HG03066 (cell line): ENCODE measurements at regions not wholly inside any gene's neighbourhood (a gene's known extent, or its start where the extent isn't known, plus 50 kb on each side); places are given as distances from the start of the nearest gene placed in this dataset.

Source experiments
- ATAC-seq: cut with Tn5 transposase; IDR thresholded peaks from one replicate; pipeline ENCODE4 v1.9.1; 2021; ENCODE audit warnings: low read depth; ENCODE audit not compliant: unreplicated experiment

- no peak for ATAC-seq
These were observed 53.5 kb upstream of the FAM9B start for GRCh38 chrX:9087271-9088040.

- no peak for ATAC-seq
These were observed 55.0 kb upstream of the FAM9B start for GRCh38 chrX:9088896-9089295.

DNA sequence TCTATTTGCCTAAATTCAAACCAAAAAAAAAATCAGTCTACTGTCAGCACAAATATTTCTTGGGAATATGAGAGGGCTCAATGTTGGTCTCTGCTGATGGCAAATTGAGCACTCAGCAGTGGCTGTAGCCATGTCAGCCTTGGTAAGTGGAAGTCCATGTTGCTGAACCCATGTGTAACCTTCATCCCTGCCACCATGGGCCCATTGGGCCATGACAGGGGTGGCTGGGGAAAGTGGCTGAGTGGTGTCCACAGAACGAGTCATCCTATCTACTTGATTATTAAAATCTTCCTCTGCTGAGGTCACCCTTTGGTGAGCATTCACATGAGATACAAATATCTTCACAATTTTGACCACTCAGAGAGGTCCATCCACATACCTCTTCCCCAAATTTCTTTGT lies 56.8 kb upstream of the FAM9B start:
- no peak for ATAC-seq

DNA sequence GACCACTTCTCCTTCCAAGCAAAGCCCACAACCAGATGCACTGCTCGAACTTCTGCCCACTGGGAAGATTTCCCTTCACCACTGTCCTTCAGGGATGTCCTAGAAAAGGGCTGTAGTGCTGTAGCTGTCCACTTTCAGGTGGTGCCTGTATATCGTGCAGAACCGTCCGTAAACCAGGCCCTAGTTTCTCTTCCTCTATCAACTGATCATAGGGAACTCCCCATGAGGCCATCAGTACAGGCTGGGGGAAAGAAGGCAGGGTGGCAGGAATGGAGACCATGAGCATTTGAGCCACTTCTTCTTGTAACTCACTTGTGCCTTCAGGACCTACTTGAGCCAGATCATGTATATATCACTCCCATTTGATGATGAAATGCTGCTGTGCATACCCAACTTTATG lies 57.3 kb upstream of the FAM9B start:
- no peak for ATAC-seq

DNA sequence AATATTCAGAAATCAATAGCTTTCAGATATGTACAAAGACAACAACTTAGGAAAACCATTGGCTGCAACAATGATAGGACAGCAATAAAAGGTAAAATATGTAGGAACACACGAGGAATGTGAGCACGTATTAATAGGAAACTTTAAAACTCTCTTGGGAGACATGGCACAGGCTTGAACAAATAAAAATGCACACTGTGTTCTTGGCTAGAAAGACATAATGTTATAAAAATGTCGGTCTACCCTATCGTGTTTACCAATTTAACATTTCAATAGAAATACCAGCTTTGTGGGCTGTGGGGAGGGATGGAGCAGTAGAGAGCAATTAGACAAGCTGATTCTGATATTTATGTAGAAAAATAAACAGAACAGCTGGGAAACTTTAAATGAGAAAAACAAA lies 69.0 kb upstream of the FAM9B start:
- no peak for ATAC-seq

- ATAC-seq, result no peak
These were observed 74.1 kb upstream of the FAM9B start for GRCh38 chrX:9108054-9108453.

- ATAC-seq, result no peak
These were observed 76.9 kb upstream of the FAM9B start for GRCh38 chrX:9110808-9111207.

GRCh38 chrX:9114245-9114644 lies 80.3 kb upstream of the FAM9B start:
- ATAC-seq, result no peak

DNA sequence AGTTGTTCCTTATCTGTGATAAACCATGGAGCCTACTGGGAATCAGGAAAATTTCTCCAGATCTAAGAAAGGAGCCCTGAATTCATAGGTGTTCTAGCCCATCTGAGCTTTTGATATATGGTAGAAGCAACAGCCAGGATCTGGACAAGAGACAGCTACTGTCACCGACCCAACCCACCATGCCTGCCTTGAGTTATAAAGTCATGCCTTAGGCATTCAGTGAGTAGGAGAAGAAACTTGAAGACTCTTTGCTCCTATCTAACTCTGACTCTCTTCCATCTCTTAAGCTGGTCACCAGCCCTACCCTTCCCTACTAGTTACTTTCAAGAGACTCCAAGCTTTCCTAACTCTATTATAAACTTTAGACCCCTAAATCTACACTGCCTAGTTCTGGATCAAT lies 83.9 kb upstream of the FAM9B start:
- ATAC-seq, result no peak

DNA sequence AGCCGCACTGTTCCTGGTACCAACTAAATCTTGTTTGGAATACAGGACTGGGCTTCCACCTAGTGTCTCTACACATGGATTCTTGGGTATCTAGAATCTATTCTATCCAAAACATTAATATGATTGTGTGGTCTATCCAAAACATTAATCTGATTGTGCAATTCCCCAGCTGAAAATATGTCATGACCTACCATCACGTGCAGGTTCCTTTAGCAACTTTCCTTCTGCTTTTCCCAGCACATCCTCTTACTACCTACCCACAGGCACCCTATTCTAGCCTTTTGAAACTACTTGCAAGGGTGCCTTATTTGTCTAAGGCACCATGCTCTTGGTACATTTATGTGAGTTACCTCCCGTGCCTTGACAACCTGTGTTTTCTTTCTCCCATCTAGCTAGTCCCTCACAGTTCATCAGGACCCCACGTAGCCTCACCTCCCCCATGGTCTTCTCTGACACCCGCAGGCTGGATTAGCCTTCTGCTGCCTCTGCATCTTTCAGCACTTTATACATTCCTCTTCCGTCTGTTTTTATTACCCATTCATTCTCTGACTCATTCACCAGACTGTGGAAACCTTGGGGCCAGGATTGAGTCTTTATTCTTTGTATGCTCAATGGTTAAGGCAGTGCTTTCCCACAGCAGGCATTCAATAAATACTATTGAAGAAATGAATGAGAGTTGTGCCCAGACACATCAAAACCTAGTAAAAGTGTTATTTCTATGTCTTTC lies 88.8 kb upstream of the FAM9B start:
- no peak for ATAC-seq

DNA sequence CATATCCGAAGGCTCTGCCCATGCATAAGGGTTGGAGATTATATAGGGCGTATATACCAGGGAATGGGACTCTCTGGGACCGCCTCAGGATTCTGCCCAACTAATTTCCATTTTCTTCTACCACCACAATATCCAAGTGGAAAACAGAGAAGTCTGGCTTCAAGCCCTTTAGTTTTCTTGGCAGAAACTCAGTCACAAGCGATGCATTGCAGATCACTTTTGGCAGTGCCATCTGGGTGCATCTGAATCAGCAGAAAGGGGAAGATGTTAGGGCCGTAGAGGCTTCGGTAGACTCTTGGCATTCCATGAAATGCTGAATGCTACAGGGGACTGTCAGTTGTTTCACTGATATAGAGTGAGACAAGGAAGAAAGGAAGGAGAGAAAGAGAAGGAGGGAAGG lies 94.1 kb upstream of the FAM9B start:
- no peak for ATAC-seq

DNA sequence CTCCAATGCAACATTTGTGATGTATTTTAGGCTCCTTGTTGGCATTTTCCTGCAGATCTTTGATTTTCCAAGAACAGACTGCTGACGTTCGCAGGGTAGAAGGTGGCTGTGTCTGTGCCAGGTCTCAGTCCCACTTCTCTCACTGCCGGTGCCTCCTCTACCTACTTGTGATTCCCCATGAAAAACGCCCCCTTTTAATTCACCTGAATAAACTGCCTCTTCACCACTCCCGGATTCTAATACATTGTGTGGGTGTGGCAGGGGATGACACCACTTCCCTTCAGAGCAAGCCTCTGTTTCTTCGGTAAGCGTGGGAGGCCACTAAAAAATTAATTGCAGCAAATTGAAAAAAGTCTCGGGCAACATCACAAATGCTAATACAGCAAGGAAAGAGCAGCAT lies 96.1 kb upstream of the FAM9B start:
- ATAC-seq, result no peak

GRCh38 chrX:9131066-9131465 lies 97.1 kb upstream of the FAM9B start:
- ATAC-seq, result no peak

DNA sequence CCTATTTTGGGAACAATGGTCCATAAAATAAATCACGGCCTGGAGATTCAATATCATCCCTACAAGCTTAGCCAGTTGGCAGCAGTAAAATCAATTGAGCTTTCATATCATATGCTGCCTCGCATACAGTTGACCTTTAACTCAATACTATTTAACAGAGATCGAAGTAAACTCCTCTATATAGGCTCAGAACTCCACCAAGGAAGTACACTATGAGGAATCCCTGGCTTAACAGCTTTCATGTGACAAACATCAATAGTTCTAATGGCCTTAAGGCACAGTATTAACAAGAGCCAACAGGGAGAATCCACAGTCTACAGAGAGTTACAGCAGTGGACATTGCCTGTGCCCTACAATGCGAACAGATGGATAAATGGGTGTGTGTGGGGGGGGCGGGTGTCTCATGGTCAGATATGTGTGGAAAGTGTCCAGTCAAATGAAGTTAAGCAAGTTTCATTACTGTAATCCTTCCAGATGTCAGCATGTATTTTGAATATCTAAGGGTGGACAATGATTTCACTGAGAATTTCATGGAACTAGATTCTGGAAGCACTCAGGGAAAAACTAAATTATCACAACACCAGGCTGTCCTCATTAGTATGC lies 98.2 kb upstream of the FAM9B start:
- ATAC-seq, result no peak

GRCh38 chrX:9133426-9133825 lies 99.5 kb upstream of the FAM9B start:
- ATAC-seq, result no peak

DNA sequence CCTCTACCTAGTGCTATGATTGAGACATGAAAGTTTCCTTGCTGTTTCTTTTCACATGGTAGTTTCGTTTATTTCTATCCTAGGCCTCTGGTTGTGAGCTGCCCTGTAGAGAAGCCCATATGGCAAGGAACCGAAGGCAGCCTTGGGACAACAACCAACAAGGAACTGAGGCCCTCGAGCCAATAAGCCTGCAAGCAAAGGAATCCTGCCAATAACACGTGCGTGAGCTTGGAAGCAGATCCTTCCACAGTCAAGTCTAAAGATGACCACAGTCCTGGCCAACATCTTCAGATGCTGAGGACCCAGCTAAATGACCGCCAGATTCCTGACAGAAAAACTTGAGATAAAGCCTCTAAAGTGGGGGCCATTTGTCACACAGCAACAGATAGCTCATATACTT lies 100.4 kb upstream of the FAM9B start:
- ATAC-seq, result no peak

- ATAC-seq, result no peak
These were observed 102.1 kb upstream of the FAM9B start for GRCh38 chrX:9135901-9136510.

- ATAC-seq, result no peak
These were observed 103.2 kb upstream of the FAM9B start for GRCh38 chrX:9137152-9137551.

DNA sequence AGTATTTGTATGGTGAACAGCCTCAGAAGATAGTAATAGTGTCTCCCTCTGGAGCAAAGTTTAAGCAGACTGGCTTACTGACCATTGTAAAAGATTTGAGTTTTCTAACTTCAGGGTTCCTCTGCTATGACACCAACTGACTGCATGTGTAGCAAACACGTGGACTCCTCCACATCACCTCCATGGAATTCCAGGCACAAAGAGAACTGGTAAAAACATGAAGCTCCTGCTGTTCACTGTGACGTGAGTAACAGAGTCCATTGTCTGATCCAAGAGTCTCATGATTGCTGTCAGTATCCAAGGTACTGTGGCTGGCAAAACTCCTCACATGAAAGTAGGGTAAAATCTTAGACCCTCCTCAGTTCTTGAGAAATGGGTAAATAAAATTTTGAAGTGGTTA lies 107.6 kb upstream of the FAM9B start:
- ATAC-seq, result no peak

- ATAC-seq, result no peak
These were observed 110.8 kb upstream of the FAM9B start for GRCh38 chrX:9144701-9145241.

DNA sequence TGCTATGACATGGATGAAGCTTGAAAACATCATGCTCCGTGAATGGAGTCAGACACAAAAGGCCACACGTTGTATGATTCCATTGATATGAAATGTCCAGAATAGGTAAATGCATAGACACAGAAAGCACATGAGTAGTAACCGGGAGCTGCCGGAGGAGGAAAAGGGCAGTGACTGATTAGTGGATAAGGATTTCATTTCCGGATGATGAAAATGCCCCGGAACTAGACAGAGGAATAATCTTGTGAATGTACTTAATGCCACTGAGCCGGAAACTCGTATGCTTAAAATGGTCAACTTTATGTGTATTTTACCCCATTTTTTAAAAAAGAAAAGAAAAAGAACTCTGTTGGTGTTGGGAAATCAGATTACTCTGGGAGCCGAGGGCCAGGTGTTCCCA lies 112.7 kb upstream of the FAM9B start:
- ATAC-seq, result no peak
